ENCODE measurements at regions not wholly inside any gene's neighbourhood (a gene's known extent, or its start where the extent isn't known, plus 50 kb on each side); places are given as distances from the start of the nearest gene placed in this dataset.

GRCh38 chr10:22158426-22158825 is 59.4 kb downstream of the EBLN1 start:
- TF ChIP-seq EZH2 (IDR thresholded peaks at IDR 0.05; ENCODE audit: insufficient read depth, poor library complexity, severe bottlenecking) (no peak), EZH2phosphoT487 (IDR thresholded peaks at IDR 0.05; ENCODE audit: insufficient read depth, low read depth) (no peak)

All from GM23248 (cell line).